Kidney epithelial cell (primary cell): ENCODE measurements at regions not wholly inside any gene's neighbourhood (a gene's known extent, or its start where the extent isn't known, plus 50 kb on each side); places are given as distances from the start of the nearest gene placed in this dataset.
"Not testable (repeated sequence)": the region's sequence is repeated elsewhere in the genome, so short reads cannot be mapped to it uniquely, and the experiment has no call there.

Experiments
- DNase-seq: peaks from one replicate; pipeline ENCODE4 v3.0.0-alpha.2; 2010; ENCODE audit warnings: low read depth
- H3K27me3 ChIP-seq: 2 replicates; pipeline ENCODE4 v1.6.0; 2011; ENCODE audit warnings: low read length; ENCODE audit not compliant: control insufficient read depth, insufficient read depth
- H3K36me3 ChIP-seq: 2 replicates; pipeline ENCODE4 v1.5.1; 2011; ENCODE audit warnings: low read length; ENCODE audit not compliant: control insufficient read depth, insufficient read depth
- H3K4me3 ChIP-seq: 2 replicates; pipeline ENCODE4 v1.5.1; 2011; ENCODE audit warnings: low read depth, mild to moderate bottlenecking, control low read depth, low read length
- TF ChIP-seq, protein P1 (sequence below): IDR thresholded peaks from 2 replicates; pipeline ENCODE4 v1.5.1; 2011; ENCODE audit warnings: mild to moderate bottlenecking, moderate library complexity, low read length, control low read depth, inconsistent platforms; ENCODE audit not compliant: insufficient read depth, poor library complexity, severe bottlenecking

DNA sequence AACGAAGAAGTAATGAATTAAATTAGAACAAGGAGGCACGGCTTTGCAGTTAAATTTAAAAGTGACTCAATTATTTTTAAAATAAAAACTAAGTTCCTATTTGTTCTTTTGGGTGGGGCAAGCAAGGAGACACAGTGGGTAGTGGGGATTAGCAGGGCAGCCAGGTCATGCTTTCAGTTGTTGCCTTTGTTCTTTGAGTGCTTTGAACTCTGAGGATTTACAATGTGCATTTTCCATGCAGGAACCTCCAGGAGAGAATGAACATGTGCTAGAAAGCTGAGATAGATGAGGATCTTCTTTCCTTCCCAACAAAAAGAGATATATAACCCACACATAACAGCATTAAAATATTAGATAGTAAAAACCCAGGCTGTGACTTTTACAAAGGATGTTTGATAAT lies 420.4 kb upstream of the CTSO start:
- Histone ChIP-seq H3K27me3 (no peaks in the 10 kb centered on the region), H3K4me3 (no peak overlapping the region), H3K36me3 (no peaks in the 10 kb centered on the region)
- no peak for DNase-seq
- TF ChIP-seq, protein P1, sequence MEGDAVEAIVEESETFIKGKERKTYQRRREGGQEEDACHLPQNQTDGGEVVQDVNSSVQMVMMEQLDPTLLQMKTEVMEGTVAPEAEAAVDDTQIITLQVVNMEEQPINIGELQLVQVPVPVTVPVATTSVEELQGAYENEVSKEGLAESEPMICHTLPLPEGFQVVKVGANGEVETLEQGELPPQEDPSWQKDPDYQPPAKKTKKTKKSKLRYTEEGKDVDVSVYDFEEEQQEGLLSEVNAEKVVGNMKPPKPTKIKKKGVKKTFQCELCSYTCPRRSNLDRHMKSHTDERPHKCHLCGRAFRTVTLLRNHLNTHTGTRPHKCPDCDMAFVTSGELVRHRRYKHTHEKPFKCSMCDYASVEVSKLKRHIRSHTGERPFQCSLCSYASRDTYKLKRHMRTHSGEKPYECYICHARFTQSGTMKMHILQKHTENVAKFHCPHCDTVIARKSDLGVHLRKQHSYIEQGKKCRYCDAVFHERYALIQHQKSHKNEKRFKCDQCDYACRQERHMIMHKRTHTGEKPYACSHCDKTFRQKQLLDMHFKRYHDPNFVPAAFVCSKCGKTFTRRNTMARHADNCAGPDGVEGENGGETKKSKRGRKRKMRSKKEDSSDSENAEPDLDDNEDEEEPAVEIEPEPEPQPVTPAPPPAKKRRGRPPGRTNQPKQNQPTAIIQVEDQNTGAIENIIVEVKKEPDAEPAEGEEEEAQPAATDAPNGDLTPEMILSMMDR, result no peak

DNA sequence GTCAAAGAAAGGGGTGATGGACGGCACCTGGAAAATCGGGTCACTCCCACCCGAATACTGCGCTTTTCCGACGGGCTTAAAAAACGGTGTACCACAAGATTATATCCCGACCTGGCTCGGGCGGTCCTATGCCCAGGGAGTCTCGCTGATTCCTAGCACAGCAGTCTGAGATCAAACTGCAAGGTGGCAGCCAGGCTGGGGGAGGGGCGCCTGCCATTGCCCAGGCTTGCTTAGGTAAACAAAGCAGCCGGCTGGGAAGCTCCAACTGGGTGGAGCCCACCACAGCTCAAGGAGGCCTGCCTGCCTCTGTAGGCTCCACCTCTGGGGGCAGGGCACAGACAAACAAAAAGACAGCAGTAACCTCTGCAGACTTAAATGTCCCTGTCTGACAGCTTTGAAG lies 413.8 kb upstream of the CTSO start:
- H3K4me3 ChIP-seq, DNase-seq, H3K27me3 ChIP-seq, H3K36me3 ChIP-seq: not testable (repeated sequence)

DNA sequence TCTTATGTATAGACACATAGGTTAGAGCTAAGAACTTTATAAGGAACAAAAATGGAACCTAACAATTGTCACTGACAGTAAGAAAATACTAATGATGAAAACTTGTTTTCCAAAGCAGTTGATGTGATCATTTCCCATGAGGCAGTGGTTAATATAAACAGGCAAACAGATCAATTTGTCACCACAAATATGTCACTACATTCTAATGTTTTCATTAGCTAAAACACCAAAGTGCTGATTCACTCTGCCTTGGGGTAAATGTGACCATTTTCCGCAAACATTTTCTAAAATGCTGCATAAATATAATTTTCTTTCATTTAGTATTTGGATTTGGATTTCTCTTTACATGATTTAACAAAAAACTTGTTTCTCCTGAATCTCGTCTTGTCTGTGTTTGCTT lies 408.9 kb upstream of the CTSO start:
- Histone ChIP-seq H3K27me3 (no peaks in the 10 kb centered on the region), H3K4me3 (no peak overlapping the region), H3K36me3 (no peaks in the 10 kb centered on the region)
- no peak for DNase-seq
- TF ChIP-seq, protein P1, result no peak

DNA sequence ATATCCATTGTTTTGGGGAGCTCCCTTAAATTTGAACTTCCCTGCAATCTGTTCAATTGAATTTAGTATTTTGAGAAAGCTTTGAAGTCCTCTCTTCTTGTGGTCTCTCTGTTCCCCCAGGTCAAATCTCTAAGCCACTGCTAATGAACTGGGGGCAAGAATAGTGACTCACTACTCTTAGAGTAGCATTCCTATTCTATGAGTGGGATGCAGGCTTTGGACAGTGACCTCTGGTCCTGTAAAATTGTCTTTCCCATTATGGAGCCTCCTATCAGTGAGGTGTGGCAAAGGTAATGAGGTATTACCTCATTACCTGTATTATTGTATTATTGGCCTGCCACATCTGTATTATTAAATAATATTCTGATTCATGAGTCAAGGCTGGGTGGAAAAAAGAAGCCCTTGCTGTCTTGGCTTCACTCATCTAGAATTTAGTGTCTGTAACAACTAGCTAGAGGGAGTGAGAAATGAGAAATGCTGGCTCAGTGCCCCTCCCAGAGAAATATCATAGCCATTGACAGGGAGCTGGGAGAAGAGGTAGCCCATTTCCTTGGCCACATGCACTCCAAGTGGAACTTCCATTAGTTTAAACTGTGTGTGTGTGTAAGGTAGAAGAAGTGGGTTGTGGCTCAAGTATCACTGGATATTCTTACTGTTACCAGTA lies 393.9 kb upstream of the CTSO start:
- no peaks in the 10 kb centered on the region for H3K36me3 ChIP-seq
- TF ChIP-seq, protein P1, result no peak
- no peaks in the 10 kb centered on the region for H3K27me3 ChIP-seq
- peak; percentile 59 for DNase-seq
- no peak overlapping the region for H3K4me3 ChIP-seq

DNA sequence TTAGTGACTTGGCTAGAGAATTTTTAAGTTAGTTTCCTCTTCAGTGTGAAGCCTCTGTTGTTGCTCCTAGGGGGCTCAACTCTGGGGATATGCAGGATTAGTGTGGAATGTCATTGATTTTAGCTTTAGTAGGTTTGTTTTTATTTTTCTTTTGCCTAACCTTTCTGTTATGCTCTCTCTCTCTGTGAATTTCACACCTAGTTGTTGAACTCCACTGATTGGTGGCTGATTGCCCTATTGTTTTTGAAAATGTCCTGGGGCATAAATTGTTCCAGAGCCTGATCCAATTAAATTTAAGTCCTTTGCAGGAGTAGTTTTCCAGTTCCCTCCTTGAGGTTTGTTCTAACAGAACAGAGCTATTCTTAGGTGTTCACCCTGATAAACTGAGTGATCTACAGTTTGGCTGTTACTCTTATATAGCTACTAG lies 393.3 kb upstream of the CTSO start:
- no peak for DNase-seq
- TF ChIP-seq, protein P1, result no peak
- no peak overlapping the region for H3K4me3 ChIP-seq
- H3K27me3 ChIP-seq, result no peaks in the 10 kb centered on the region
- no peaks in the 10 kb centered on the region for H3K36me3 ChIP-seq

DNA sequence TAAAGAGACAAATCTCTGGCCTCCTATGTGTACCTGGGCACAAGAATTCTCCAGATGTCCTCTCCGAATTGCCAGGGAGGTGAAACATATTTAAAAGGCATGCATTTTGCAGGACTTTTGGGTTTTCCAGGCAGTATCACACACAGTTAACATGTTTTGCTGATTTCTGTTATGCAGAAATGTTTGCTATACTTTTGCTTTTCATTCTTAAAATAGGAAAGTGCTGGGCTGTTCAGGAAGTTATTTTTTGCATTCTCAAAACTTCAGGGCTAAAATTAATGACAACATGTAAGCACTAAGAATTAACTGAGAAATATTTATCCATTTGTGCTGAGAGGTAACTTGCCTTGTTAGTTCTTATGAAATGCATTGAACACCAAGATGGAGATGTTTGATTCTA lies 390.7 kb upstream of the CTSO start:
- H3K27me3 ChIP-seq, result no peaks in the 10 kb centered on the region
- TF ChIP-seq, protein P1, result no peak
- no peaks in the 10 kb centered on the region for H3K36me3 ChIP-seq
- H3K4me3 ChIP-seq, result no peak overlapping the region
- DNase-seq, result no peak
